Upper lobe of right lung (tissue), 1 donor: ENCODE measurements at regions not wholly inside any gene's neighbourhood (a gene's known extent, or its start where the extent isn't known, plus 50 kb on each side); places are given as distances from the start of the nearest gene placed in this dataset.
A peak's percentile ranks its signal among the peaks of the same experiment; 100 is the strongest.

ENCODE experiments used
- ATAC-seq: fragments of 200-7000 bp; cut with Tn5 transposase; one replicate; pipeline ENCODE4 v1.9.1; 2020; ENCODE audit warnings: mild to moderate bottlenecking, moderate library complexity
- DNase-seq: peaks from one replicate; pipeline ENCODE4 v3.0.0-alpha.2; 2020
- H3K27ac ChIP-seq: fragments of 200-600 bp; one replicate; pipeline ENCODE4 v1.8.0; 2022
- H3K27me3 ChIP-seq: fragments of 200-600 bp; one replicate; pipeline ENCODE4 v1.8.0; 2022; ENCODE audit warnings: mild to moderate bottlenecking
- H3K36me3 ChIP-seq: fragments of 200-600 bp; one replicate; pipeline ENCODE4 v1.8.0; 2022
- H3K4me1 ChIP-seq: fragments of 200-600 bp; one replicate; pipeline ENCODE4 v1.8.0; 2022
- H3K4me3 ChIP-seq: fragments of 200-600 bp; one replicate; pipeline ENCODE4 v1.8.0; 2022; ENCODE audit warnings: mild to moderate bottlenecking
- H3K9me3 ChIP-seq: fragments of 200-600 bp; one replicate; pipeline ENCODE4 v1.8.0; 2022
- intact Hi-C: fragments of 100-400 bp; cut with DNase I; formaldehyde crosslinking; loops from one replicate; pipeline ENCODE4 v1.11.0; 2022
- TF ChIP-seq, protein P1 (sequence below): fragments of 200-600 bp; IDR thresholded peaks from one replicate; pipeline ENCODE4 v1.8.0; 2022; ENCODE audit warnings: antibody characterized with exemption
- donor health status: DM: no; HTN: yes; CAD: no; lungs with severe emphysema.

DNA sequence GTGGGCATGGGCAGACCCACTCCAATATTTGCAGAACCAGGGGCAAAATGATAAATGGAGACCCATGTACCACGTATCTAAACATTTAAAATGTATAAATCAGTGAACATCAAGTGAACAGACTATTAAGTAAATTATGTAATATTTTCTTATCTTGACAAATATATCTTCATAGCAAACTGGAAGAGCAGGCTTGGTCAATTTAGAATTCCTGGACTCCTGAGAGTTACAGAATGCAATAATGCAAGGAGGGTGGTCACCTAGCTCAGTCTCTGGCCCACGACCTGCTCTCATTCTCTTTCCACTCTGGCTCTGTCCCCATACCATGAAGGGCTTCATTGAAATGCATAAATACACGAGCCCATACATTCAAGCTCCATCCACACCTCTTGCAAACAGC is 398.0 kb downstream of the ENC1 start:
- H3K27me3 ChIP-seq: no peaks in the 10 kb centered on the region
- H3K4me3 ChIP-seq: no peak overlapping the region
- TF ChIP-seq, protein P1, sequence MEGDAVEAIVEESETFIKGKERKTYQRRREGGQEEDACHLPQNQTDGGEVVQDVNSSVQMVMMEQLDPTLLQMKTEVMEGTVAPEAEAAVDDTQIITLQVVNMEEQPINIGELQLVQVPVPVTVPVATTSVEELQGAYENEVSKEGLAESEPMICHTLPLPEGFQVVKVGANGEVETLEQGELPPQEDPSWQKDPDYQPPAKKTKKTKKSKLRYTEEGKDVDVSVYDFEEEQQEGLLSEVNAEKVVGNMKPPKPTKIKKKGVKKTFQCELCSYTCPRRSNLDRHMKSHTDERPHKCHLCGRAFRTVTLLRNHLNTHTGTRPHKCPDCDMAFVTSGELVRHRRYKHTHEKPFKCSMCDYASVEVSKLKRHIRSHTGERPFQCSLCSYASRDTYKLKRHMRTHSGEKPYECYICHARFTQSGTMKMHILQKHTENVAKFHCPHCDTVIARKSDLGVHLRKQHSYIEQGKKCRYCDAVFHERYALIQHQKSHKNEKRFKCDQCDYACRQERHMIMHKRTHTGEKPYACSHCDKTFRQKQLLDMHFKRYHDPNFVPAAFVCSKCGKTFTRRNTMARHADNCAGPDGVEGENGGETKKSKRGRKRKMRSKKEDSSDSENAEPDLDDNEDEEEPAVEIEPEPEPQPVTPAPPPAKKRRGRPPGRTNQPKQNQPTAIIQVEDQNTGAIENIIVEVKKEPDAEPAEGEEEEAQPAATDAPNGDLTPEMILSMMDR: no peak
- intact Hi-C loops: no loop called here
- ATAC-seq (no peak), DNase-seq (no peak)
- no peaks in the 10 kb centered on the region for H3K9me3 ChIP-seq
- no peaks in the 10 kb centered on the region for H3K36me3 ChIP-seq
- no peaks in the 10 kb centered on the region for H3K4me1 ChIP-seq
- no peak overlapping the region for H3K27ac ChIP-seq

DNA sequence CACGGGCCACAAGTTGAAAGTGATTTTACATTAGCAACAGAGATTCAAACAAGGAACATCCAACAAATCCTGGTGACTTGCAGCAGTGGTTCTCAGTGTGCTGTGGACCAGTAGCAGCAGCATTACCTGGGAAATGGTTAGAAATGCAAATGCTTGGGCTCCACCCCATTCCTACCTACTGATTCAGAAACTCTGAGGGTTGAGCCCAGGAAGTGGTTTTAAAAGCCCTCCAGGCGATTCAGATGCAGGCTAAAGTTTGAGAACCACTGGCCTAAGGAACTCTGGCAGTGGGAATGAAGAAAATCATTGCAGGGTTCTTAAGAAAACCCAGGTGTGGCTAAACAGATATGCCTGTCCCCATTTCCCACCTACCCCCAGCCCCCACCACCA is 398.8 kb downstream of the ENC1 start:
- intact Hi-C loops: no loop called here
- ATAC-seq (peak; percentile 52), DNase-seq (no peak)
- Histone ChIP-seq H3K27me3 (no peaks in the 10 kb centered on the region), H3K4me3 (no peak overlapping the region), H3K9me3 (no peaks in the 10 kb centered on the region), H3K27ac (no peak overlapping the region), H3K4me1 (no peaks in the 10 kb centered on the region), H3K36me3 (no peaks in the 10 kb centered on the region)
- TF ChIP-seq, protein P1: no peak

DNA sequence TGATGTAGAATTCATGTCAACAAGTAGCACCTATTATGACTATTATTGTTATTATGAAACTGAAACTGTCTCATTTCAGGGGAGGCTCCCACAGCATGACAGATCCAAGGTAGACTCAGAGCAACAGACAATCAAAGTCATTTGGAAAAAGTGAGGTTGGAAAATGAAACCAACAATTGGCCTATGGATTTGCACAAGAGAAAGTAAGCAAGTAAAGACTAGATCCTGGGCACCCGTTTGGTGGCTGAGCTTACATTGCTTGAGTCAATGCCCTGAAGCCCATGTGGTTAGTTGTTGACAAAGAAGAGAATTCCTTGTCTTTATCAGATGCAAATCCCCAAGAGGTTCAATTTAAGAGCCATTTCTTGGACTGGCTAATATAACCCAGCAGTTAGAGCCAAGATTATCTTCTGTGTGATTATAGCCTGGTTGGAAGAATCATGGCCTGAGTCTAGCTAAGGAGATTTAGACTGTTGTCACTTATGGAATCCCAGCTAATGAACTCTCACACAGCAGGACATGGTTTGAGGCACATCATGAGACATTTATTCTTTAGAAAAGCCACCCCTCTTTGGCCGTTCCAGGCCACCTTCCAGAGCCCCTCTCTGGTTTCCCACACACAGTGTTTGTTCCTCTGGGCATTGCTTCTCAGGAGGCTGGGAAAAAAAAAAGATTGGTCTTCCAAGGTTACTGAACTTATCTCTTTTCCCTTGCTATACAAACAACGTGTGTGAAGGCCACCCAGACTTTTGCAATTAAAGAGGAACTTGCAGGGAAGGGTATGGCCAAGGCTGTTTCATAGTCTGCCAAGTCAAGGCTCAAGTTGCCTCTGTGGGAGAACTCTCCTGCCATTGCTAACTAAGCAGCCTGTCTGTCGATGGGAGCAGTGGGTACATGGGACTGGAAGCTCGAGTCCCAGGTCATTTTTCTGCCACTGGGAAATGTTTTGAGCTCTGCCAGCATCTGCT is 399.5 kb downstream of the ENC1 start:
- Histone ChIP-seq H3K4me3 (no peak overlapping the region), H3K4me1 (no peaks in the 10 kb centered on the region), H3K27ac (no peak overlapping the region), H3K36me3 (no peaks in the 10 kb centered on the region), H3K9me3 (no peaks in the 10 kb centered on the region), H3K27me3 (no peaks in the 10 kb centered on the region)
- intact Hi-C loops: no loop called here
- TF ChIP-seq, protein P1: no peak
- DNase-seq (no peak), ATAC-seq (peak; percentile 58)

DNA sequence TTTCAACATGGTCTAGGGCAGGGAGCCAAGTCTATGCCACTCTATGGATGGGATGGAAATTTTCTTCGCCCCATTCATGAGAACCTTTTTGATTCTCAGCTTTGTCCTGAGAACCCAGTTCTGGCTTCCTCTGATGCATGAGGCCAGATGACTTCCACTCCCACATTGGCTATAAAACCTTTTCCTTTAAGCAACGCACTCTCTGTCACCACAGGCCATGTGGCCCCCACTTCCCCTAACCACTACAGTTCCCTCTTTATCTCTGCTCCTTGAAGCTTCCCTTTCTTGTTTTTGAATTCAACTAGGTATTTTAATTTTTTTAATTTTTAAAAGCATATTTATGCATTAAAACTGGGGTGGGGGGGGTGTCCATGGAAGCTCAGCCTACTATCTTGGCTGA is 401.3 kb downstream of the ENC1 start:
- Histone ChIP-seq H3K27ac (no peak overlapping the region), H3K4me1 (no peaks in the 10 kb centered on the region), H3K4me3 (no peak overlapping the region), H3K27me3 (no peaks in the 10 kb centered on the region), H3K36me3 (no peaks in the 10 kb centered on the region), H3K9me3 (no peaks in the 10 kb centered on the region)
- DNase-seq (no peak), ATAC-seq (peak; percentile 94)
- TF ChIP-seq, protein P1: no peak
- intact Hi-C loops: no loop called here

DNA sequence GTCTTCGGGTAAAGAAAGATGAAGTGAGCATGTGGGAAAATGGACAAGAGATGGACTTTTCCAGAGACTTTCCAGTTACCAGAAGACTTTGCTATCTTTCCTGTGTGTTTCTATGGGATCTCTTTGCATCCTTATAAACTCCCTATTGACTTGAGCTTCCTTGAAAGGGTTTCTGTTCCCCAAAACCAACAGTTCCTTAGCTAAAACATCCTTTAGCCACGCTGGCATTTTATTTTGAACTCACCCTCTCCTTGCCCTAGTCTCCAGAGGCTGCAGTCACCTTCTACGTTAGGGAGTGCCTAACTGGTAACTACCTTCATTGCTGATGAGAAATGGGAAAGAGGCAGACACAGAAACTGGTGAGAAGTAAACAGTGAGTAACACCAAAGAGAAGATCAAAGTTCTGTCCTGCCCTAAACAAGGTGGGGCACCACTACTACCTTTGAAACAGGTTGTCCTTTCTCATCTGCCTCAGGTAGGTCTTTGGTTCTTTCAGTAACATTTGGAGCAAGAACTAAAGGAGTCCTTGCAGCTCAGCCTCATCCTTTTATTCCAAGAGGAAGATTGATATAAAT is 402.9 kb downstream of the ENC1 start:
- Histone ChIP-seq H3K9me3 (no peaks in the 10 kb centered on the region), H3K4me1 (no peaks in the 10 kb centered on the region), H3K27ac (no peak overlapping the region), H3K4me3 (no peak overlapping the region), H3K27me3 (no peaks in the 10 kb centered on the region), H3K36me3 (no peaks in the 10 kb centered on the region)
- DNase-seq (no peak), ATAC-seq (no peak)
- TF ChIP-seq, protein P1: no peak
- intact Hi-C loops: no loop called here
